Endodermal cell (in vitro differentiated cells): ENCODE measurements at regions not wholly inside any gene's neighbourhood (a gene's known extent, or its start where the extent isn't known, plus 50 kb on each side); places are given as distances from the start of the nearest gene placed in this dataset.

ENCODE experiments used
- DNase-seq: peaks from one replicate; pipeline ENCODE4 v3.0.0-alpha.2; 2017
- H3K27ac ChIP-seq: 2 replicates; pipeline ENCODE4 v1.5.1; 2013; ENCODE audit warnings: mild to moderate bottlenecking, low read depth, low read length, moderate library complexity
- H3K27me3 ChIP-seq: 2 replicates; pipeline ENCODE4 v1.6.1; 2013; ENCODE audit warnings: mild to moderate bottlenecking, low read length, moderate library complexity; ENCODE audit not compliant: insufficient read depth, control insufficient read depth, poor library complexity, severe bottlenecking
- H3K36me3 ChIP-seq: 2 replicates; pipeline ENCODE4 v1.7.0; 2013; ENCODE audit warnings: mild to moderate bottlenecking, low read length, moderate library complexity; ENCODE audit not compliant: control insufficient read depth, insufficient read depth
- H3K4me1 ChIP-seq: one replicate; pipeline ENCODE4 v1.7.0; 2013; ENCODE audit warnings: low read length; ENCODE audit not compliant: control insufficient read depth, insufficient read depth
- H3K4me3 ChIP-seq: 2 replicates; pipeline ENCODE4 v1.5.1; 2013; ENCODE audit warnings: mild to moderate bottlenecking, low read length, moderate library complexity
- H3K9ac ChIP-seq: 2 replicates; pipeline ENCODE4 v1.6.1; 2013; ENCODE audit warnings: mild to moderate bottlenecking, low read length, moderate library complexity; ENCODE audit not compliant: poor library complexity, severe bottlenecking; ENCODE audit errors: extremely low read depth
- H3K9me3 ChIP-seq: 2 replicates; pipeline ENCODE4 v1.6.1; 2013; ENCODE audit warnings: mild to moderate bottlenecking, low read length, moderate library complexity; ENCODE audit not compliant: control insufficient read depth
- H3K27ac Mint-ChIP-seq: 2 replicates; pipeline ENCODE4 v1.8.0; 2020; ENCODE audit warnings: mixed read lengths
- H3K27me3 Mint-ChIP-seq: 2 replicates; pipeline ENCODE4 v1.8.0; 2021; ENCODE audit warnings: mild to moderate bottlenecking, mixed read lengths; ENCODE audit not compliant: insufficient read depth
- H3K36me3 Mint-ChIP-seq: 2 replicates; pipeline ENCODE4 v1.8.0; 2020; ENCODE audit warnings: low read depth, mixed read lengths
- H3K4me1 Mint-ChIP-seq: 2 replicates; pipeline ENCODE4 v1.8.0; 2020; ENCODE audit warnings: mixed read lengths
- H3K4me3 Mint-ChIP-seq: 2 replicates; pipeline ENCODE4 v1.8.0; 2020; ENCODE audit warnings: mild to moderate bottlenecking, moderate library complexity, mixed read lengths
- H3K9me3 Mint-ChIP-seq: 2 replicates; pipeline ENCODE4 v1.8.0; 2020; ENCODE audit warnings: mild to moderate bottlenecking, mixed read lengths
- WGBS, 2 experiments: methylation state at CpG; one replicate each; pipeline versions ENCODE4 v1.1.5 to v1.1.7; 2013; ENCODE audit warnings: missing lambda C conversion rate in 2 of 2, mixed read lengths in 1 of 2; ENCODE audit not compliant: insufficient coverage in 1 of 2, insufficient read length in 1 of 2; 5-methylcytosine and 5-hydroxymethylcytosine counted together
- TF ChIP-seq, protein P1 (sequence below): fragments of 200-600 bp; sonication (generic); conservative IDR thresholded peaks from 2 replicates; pipeline ENCODE4 v1.5.0; 2021; ENCODE audit warnings: antibody characterized with exemption, mild to moderate bottlenecking

DNA sequence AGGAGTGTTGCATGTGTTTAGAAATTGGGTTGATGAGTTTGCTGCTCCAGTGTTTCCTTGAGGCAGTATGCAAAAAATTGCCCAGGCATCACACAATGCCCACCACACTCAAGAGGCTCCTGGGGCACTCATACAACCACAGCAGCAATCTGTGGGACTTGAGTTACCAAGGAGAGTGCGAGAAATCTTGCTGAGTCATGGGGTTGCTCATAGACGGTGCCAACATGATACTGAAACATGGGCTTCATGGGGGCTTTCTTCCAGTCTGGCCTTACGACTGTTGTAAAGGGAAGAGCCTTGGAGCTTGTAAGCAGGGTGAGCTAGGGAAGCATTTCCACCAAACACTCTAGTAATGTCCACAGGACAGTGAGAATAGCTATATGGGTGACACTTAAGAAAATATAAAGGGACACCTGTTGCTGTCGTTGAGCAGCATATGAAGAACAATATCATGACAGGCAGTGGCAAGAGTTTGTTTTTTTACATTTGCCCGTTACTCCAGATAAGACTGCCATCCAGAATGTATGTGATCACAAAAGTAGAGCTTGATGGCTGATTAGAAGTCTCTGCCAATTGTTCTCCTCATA is 1237.4 kb downstream of the UQCRFS1 start:
- Histone ChIP-seq H3K4me3 (no peak overlapping the region), H3K36me3 (no peaks in the 10 kb centered on the region), H3K27ac (no peak overlapping the region), H3K4me1 (peaks cover 5% of the 10 kb centered on the region), H3K9me3 (no peaks in the 10 kb centered on the region), H3K9ac (no peak overlapping the region), H3K27me3 (no peaks in the 10 kb centered on the region)
- Mint-ChIP-seq H3K4me1 (peaks cover 29% of the 10 kb centered on the region), H3K4me3 (no peak overlapping the region), H3K27me3 (no peaks in the 10 kb centered on the region), H3K9me3 (no peaks in the 10 kb centered on the region), H3K27ac (no peak overlapping the region), H3K36me3 (no peaks in the 10 kb centered on the region)
- no peak for DNase-seq
- TF ChIP-seq, protein P1, sequence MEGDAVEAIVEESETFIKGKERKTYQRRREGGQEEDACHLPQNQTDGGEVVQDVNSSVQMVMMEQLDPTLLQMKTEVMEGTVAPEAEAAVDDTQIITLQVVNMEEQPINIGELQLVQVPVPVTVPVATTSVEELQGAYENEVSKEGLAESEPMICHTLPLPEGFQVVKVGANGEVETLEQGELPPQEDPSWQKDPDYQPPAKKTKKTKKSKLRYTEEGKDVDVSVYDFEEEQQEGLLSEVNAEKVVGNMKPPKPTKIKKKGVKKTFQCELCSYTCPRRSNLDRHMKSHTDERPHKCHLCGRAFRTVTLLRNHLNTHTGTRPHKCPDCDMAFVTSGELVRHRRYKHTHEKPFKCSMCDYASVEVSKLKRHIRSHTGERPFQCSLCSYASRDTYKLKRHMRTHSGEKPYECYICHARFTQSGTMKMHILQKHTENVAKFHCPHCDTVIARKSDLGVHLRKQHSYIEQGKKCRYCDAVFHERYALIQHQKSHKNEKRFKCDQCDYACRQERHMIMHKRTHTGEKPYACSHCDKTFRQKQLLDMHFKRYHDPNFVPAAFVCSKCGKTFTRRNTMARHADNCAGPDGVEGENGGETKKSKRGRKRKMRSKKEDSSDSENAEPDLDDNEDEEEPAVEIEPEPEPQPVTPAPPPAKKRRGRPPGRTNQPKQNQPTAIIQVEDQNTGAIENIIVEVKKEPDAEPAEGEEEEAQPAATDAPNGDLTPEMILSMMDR = no peak
- 93 to 94% methylated on average over 3 to 5 of the region's 5 CpGs for WGBS, 2 experiments

DNA sequence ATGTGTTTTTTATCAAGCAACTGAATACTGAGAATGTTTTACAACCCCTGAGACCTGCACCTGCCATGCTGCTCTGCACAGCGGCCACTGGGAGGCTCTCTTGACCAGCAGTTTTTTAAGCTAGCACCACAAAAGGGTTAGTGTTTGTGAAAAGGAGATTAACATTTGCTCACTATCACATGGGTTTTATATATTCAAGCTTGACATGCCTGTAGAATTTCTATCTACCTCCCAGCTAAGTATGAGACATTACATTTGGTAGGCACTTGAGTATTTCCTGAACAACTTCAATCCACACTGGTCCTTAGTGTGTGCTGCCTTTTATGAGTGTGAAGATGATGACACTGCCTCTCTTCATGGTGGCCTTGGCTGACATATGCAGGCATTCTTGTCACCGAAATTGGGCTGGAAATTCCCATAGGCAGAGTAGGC is 1238.9 kb downstream of the UQCRFS1 start:
- Mint-ChIP-seq H3K36me3 (no peaks in the 10 kb centered on the region), H3K9me3 (no peaks in the 10 kb centered on the region), H3K27me3 (no peaks in the 10 kb centered on the region), H3K27ac (no peak overlapping the region), H3K4me3 (no peak overlapping the region), H3K4me1 (peaks cover 29% of the 10 kb centered on the region)
- Histone ChIP-seq H3K27me3 (no peaks in the 10 kb centered on the region), H3K9me3 (no peaks in the 10 kb centered on the region), H3K4me3 (no peak overlapping the region), H3K36me3 (no peaks in the 10 kb centered on the region), H3K9ac (no peak overlapping the region), H3K27ac (no peak overlapping the region), H3K4me1 (peaks cover 5% of the 10 kb centered on the region)
- WGBS, 2 experiments = 22% methylated on average over 2 of the region's 2 CpGs; no CpG with 5 or more reads in 1 of the 2 experiments
- TF ChIP-seq, protein P1 = peak; percentile 96
- peak; percentile 83 for DNase-seq

DNA sequence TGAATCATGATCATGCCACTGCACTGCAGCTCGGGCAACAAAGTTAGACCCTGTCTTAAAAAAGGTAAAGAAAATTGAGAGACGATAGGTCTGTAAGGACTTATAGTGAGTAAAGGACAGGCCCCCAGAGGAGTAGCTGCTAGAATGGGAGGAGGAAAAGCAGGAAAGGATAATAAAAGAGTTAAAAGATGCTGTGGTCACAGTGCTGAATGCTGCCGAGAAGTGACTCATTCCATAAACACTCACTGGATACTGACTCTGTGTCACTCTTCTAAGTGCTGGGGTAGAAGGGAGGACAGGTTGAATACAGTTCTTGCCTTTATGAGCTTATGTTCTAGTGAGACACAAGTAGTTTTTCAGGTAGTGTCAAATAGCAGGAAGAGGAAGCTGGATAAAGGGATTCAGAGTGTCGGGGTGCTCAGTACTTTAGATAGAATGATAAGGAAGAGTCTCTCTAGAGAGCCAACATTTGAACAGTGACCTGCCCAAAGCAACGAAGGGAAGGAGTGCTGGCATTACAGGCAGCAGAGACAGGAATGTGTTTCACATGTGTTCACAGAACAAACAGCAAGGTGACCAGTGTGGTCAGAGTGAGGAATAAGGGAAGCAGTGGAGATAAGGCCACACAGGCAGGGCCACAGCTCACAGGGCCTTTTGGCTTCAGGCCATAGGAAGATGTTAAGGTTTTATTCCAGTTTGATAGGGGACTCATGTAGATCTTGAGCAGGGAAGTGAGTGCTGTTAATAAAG is 1240.5 kb downstream of the UQCRFS1 start:
- no peaks in the 10 kb centered on the region for H3K27me3 ChIP-seq
- H3K4me3 Mint-ChIP-seq = no peak overlapping the region
- H3K9ac ChIP-seq = no peak overlapping the region
- no peaks in the 10 kb centered on the region for H3K9me3 Mint-ChIP-seq
- H3K4me1 ChIP-seq = peaks cover 5% of the 10 kb centered on the region
- TF ChIP-seq, protein P1 = no peak
- no peaks in the 10 kb centered on the region for H3K36me3 ChIP-seq
- DNase-seq = no peak
- H3K4me3 ChIP-seq = no peak overlapping the region
- peaks cover 29% of the 10 kb centered on the region for H3K4me1 Mint-ChIP-seq
- H3K27me3 Mint-ChIP-seq = no peaks in the 10 kb centered on the region
- no peaks in the 10 kb centered on the region for H3K36me3 Mint-ChIP-seq
- WGBS, 2 experiments = 58 to 63% methylated on average over 4 to 5 of the region's 5 CpGs
- peak overlapping the region; percentile 3 for H3K27ac Mint-ChIP-seq
- no peak overlapping the region for H3K27ac ChIP-seq
- H3K9me3 ChIP-seq = no peaks in the 10 kb centered on the region
